ENCODE measurements at regions not wholly inside any gene's neighbourhood (a gene's known extent, or its start where the extent isn't known, plus 50 kb on each side); places are given as distances from the start of the nearest gene placed in this dataset.

GRCh38 chr2:136210822-136211221 lies 92.9 kb upstream of the CXCR4 start:
- no peak for DNase-seq

DNA sequence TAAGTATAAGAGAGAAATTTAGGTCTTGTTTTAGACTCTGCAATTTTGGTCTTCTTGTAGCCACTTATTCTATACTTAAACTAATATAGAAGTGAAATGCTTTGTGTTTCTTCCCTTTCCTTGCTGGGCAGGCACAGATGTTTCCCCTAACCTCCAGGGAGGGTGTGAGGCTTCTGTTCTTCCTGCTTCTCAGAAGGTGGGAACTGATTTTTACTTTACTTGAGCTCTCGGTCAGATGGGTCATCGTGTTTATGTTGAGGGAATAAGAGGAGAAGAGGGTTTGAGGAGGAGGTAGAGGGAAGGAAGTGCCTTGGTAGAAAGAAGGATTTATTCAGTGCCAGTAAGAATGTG lies 92.5 kb upstream of the CXCR4 start:
- no peak for DNase-seq

DNA sequence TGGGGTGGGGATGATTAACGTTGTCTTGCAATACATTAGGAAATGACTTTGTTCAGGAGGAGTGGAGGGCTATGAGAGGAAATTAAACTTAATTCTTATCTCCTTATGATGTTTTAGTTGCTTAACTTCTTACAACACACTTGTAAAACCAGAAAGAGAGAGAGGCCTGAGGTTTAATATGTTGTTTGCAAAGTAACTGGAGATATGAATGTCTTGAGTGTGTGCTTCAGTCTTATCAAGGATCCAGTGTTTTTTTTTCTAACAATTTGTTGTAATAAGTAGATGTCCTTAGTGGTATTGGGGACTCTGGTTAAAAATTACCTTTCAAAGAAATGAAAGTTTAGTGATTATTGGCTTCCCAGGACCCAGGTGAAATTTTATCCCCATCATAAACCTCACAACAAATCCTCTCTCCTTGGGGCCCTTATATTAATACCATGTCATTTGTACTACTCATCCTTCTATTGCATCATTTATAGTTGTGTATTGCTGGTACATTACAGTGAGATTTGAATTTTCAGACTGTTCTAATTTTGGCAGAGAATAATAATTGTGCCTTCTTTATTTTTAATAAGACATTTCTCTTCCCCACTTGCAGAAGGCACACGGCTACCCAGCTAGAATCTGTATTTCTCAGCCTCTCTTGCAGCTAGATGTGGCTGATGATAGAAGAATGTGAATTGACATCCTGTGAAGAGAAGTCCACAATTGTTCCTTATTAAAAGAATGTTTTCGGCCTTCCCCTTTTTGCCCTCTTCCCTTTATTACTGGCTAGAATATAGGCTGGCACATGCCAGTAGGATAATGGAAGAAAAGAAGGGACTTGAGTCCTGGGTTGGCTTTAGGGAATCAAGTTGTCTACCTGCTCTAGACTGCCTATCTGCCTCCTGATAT lies 91.9 kb upstream of the CXCR4 start:
- DNase-seq, result no peak

DNA sequence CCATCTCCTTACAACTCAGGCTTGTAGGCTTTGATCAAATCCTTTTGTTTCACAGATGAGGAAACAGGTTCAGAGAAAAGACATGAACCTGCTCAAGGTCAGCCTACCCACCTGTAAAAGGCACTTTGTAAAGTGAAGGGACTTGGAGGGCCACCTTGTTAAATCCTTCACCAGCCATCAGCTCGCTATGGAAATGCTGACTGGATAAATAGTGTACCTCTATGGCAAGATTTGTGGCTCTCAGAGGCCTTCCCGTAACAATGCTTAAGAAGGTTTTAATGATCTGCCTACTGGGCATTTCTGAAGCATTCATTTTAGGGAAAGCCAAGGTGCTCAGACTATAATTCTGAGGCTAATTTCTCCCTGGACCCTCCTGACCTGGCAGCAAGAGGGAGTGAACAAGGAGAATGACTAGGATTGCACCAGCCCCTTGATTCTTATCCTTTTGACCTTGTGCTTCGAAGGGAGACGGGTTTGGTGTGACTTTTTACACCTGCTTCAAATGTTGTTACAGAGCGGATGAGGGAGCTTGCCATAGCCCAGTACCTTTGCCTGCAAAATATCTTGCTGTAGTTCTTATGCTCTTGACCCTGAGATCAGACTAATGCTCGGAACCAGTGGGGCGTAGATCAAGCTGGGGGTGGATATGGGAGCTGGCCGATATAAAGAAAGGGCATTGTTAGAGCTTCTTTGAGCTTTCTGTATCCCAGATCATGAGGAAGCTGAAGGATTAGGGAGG lies 90.9 kb upstream of the CXCR4 start:
- DNase-seq, result no peak

DNA sequence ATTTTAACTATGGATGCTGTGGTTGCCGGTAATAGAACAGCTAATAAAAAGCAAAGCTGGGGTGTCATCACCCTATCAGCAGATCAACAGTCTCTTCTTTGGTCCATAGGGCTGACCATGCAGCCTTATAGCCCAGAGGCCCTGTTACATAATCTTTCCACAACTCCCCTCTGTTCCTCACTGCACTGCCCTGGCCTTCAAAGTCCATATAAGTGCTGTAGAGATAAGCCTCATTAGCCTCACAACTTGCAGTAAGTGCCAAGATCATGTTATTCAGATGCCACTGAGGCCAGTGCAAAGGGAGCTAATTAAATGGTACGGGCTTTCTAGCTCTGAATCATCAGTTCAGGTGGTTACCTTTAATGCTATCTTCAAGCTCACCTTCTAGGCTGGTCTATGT lies 89.7 kb upstream of the CXCR4 start:
- DNase-seq, result no peak

DNA sequence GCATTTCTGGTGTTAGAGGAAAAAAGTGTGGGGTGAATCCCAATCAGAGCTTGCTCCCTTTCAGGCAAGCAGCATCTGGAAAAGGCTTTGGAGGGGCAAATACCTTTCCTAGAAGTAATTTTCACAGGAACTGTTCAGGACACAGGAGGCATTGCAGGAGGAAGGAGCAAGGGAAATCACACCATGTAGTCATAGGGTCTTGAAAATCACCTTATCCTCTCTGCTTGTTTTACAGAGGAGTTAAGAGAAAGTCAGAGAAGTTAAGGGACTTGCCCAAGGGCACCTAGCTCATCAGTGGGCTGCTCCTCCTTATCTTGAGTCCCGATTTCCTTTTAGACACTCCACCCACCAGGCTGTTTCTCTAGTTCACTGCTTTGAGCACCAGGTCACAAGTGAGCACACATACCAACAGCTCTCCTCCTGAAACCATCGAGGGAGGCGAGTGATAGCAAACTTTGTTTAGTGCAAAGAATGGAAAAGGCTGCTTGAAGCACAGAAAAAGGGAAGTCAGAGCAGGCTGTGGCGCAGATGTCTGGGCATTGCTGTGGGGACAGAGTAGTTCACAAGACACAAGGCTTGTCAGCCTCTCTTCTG lies 89.2 kb upstream of the CXCR4 start:
- DNase-seq, result no peak

DNA sequence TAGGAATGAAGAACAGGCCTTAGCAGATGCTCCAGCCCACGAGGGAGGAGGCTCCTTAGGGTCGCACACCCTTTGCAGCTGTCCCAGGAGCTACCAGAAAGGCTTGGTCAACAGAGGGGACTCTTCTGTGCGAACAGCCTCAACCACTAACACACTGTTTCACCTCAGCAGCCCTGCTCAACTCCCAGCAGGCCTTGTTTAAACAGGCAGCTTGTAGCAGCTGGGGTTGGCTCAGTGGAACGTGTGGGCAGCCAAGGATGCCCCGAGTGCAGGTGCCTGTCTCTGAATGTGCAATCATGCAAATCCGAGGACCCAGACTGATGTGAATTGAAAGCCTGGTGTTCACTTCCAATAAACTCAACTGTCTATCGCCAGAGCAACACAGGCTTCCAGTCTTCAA lies 88.7 kb upstream of the CXCR4 start:
- DNase-seq, result no peak

DNA sequence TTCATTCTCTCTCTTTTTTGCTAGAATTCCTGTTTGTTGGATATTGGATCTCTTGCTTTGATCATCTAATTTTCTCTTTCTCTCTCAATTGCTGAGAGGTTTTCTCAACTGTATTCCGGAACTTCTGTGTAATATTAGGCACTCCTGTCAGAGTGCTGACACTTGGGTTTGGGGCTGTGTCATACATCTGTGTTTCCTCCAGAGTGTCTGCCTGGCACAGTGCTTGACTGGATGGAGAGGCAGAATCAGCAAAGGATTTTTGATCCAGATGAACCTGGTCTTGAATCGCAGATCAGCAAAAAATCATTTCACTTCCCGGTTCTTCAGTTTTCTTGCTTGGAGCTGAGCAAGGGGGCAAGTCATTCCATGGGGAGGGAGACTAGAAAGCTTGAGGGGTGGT lies 87.7 kb upstream of the CXCR4 start:
- no peak for DNase-seq

- DNase-seq, result no peak
Measured at GRCh38 chr2:136204971-136205370, 87.0 kb upstream of the CXCR4 start.

- DNase-seq, result no peak
Measured at GRCh38 chr2:136195226-136195625, 77.3 kb upstream of the CXCR4 start.

DNA sequence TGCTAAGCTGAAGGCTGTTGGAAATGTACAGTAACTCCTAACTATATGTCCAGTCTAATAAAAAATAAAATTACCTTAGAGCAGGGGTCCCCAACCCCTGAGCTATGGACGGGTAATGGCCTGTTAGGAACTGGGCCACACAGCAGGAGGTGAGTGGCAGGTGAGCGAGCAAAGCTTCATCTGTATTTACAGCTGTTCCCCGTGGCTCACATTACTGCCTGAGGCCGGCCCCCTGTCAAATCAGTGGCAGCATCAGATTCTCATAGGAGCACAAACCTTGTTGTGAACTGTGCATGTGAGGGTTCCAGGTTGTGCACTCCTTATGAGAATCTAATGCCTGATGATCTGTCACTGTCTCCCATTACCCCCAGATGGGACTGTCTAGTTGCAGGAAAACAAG lies 73.1 kb upstream of the CXCR4 start:
- no peak for DNase-seq

DNA sequence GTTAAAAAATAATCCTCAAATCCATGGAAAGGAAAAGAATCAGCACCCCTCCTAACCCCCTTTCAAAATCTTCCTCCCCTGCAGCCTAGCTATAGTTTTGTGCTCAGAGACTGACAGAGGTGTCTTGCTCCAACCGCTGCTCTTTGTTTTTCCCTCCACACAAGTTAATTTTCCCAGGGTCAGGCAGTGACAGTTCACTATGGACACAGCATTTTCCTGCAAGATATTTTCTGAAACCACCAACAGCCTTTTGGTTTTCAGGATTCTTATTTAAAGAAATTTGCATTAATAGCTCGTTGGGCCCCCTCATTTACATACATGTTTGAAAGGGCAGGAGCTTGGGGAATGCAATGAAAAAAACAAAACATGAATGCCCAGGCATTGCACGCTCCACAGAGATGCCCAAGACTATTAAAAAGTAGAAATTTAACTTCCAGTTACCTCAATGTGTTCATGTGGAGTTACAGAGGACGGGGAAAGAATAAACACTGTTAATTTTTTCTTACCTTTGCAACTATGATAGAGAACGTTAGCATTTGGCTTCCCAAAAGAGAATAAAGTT lies 71.4 kb upstream of the CXCR4 start:
- DNase-seq, result no peak

DNA sequence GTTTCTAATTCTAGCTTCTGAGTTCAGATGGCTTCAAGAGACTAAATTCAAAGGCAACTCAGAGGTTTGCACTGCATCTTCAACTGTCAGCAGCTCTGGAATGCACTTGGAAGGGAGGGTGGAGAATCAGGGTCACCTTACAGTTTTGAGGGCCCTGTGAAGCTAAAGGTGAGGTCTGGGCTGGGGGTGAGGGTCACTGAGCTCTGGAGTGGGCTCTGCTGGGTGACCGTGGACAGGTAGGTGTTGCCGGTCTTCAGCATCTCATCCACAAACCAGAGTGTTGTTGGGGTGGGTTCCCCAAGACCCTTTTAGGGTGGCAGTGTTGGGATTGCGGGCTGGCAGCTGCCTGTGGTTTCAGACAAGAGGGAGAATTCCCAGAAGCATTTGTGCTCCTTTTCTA lies 70.1 kb upstream of the CXCR4 start:
- no peak for DNase-seq

DNA sequence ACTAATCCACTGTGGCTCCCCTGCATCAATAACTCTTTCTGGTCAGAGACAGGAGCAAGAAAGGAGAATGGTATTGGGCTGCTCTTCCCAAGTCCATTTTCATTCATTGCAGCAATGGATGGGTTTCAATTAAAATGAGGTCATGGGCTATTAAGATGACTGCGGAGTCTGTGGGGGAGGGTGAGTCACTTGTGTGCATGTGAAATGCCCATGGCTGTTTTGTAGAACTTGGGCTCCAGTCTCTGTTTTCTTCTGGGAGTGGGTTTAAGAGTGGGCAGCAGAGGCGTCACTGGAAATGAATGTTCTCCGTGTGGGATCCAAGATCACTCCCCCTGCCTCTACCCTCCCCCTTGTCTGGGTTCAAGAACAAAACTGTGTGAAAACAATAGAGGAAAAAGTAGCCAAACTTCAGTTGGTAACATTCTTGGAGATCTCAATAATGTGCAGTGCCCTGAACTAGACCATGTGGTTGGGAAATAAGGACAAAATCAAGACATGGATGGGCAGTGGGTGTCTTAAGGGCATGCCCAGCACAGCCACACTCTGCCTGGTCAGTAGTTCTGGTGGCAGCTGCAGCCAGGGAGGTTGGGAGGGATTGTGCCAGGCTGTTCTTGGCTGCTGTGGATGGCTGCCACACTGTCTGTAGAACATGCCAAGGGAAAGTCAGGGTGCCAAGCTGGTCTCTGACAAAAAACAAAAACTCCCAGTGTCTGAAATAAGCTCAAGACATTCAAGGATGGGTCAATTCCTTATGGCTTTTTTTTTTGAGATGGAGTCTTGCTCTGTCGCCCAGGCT lies 68.2 kb upstream of the CXCR4 start:
- DNase-seq, result no peak

GRCh38 chr2:136183097-136183496 lies 65.1 kb upstream of the CXCR4 start:
- DNase-seq, result no peak

- no peak for DNase-seq
Measured at GRCh38 chr2:136182315-136182714, 64.4 kb upstream of the CXCR4 start.

- no peak for DNase-seq
Measured at GRCh38 chr2:136179602-136179975, 61.6 kb upstream of the CXCR4 start.

GRCh38 chr2:136178941-136179601 lies 61.1 kb upstream of the CXCR4 start:
- DNase-seq, result no peak

GRCh38 chr2:136175868-136176267 lies 57.9 kb upstream of the CXCR4 start:
- no peak for DNase-seq

- no peak for DNase-seq
Measured at GRCh38 chr2:136175466-136175865, 57.5 kb upstream of the CXCR4 start.

DNA sequence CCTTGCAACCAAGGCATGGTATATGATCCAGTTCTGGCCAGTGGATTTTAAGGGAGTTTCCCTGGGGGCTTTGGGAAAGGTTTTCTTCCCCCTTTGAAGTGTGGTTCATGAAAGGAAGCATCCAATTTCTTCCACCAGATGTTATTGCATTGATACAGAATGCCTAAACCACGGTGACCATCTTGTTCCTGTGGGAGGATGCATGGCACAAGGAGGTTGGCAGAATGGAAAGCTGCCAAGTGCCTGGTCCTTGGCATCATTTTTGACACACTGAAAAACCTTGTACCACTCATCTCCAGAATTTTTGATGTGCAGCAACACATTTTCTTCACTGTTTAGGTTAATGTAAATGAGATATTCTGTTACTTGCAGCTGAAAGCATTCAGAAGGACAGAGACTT lies 55.2 kb upstream of the CXCR4 start:
- no peak for DNase-seq

DNA sequence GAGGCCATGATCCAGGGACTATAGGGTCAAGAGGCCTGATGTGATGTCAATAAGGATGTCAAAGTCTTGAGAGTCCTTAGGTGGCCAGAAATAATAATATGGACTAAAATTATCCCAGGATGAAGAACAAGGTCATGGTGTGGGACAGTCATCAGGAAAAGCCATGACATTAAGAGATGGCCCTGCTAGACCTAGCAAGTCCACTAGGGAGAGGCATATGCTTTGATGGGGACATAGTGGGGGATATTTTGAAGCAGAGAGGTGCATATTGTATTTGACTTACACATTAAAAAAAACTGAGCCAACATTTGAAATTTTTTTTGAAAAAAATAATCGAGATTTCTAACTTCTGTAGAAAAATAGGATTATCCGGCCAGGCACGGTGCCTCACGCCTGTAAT lies 53.3 kb upstream of the CXCR4 start:
- no peak for DNase-seq

Data from left hindlimb (tissue), 1 donor.